Tibial nerve (tissue), 3 donors: ENCODE measurements at regions not wholly inside any gene's neighbourhood (a gene's known extent, or its start where the extent isn't known, plus 50 kb on each side); places are given as distances from the start of the nearest gene placed in this dataset.

Experiments used
- CTCF ChIP-seq, 5 experiments: fragments of 200-600 bp in 3 of 5; fragments of 450-650 bp in 2 of 5; sonication (generic) in 3 of 5; IDR thresholded peaks; one replicate each; pipeline ENCODE4 v1.5.1; 2016 to 2019; ENCODE audit warnings: antibody characterized with exemption in 5 of 5, mild to moderate bottlenecking in 3 of 5, moderate library complexity in 2 of 5
- POLR2A ChIP-seq, 2 donors: fragments of 450-650 bp; IDR thresholded peaks; one replicate each; pipeline ENCODE4 v1.6.1; 2017; ENCODE audit warnings: antibody characterized with exemption in 2 of 2, mild to moderate bottlenecking in 2 of 2, moderate library complexity in 2 of 2

- no peak for TF ChIP-seq CTCF (IDR thresholded peaks at IDR 0.05)
- no peak for TF ChIP-seq POLR2A (IDR thresholded peaks at IDR 0.05)
Observed at GRCh38 chr17:77437017-77437416, 296.2 kb downstream of the SEC14L1 start.
